SK-N-MC (cell line): ENCODE measurements at regions not wholly inside any gene's neighbourhood (a gene's known extent, or its start where the extent isn't known, plus 50 kb on each side); places are given as distances from the start of the nearest gene placed in this dataset.

Source experiments
- EZH2 ChIP-seq: fragments of 200-600 bp; sonication (generic); IDR thresholded peaks from one replicate; pipeline ENCODE4 v1.6.1; 2017; ENCODE audit warnings: antibody characterized with exemption
- FOXP2 ChIP-seq: optimal IDR thresholded peaks from 2 replicates; pipeline ENCODE3; 2011; ENCODE audit warnings: mild to moderate bottlenecking, moderate library complexity; ENCODE audit not compliant: insufficient read depth; ENCODE audit errors: extremely low read length, control extremely low read depth
- POLR2AphosphoS5 ChIP-seq: IDR thresholded peaks from 2 replicates; pipeline ENCODE4 v1.6.1; 2012; ENCODE audit warnings: mild to moderate bottlenecking, low read depth, low read length, borderline replicate concordance

DNA sequence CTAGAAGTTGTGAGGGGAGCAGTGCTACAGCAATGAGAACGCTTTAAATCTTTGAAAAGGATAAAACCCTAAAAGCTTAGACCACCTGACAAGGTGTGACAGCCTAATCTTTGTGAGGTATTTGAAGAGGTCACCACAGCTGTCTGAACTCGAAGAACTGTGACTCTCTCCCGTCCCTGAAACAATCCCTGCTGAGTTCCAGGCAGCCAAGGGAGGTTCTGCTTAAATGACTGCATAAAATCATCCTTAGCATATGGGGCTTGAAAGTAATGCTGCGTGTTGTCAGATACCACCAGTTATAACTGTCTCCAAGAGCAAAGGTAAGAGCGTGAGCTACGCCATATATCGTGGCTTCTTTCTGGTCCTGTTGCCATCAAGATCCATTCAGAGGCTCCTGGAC is 696.3 kb downstream of the PCDH7 start:
- no peak for TF ChIP-seq POLR2AphosphoS5
- no peak for TF ChIP-seq FOXP2
- TF ChIP-seq EZH2: no peak
